ENCODE measurements at regions not wholly inside any gene's neighbourhood (a gene's known extent, or its start where the extent isn't known, plus 50 kb on each side); places are given as distances from the start of the nearest gene placed in this dataset.

DNA sequence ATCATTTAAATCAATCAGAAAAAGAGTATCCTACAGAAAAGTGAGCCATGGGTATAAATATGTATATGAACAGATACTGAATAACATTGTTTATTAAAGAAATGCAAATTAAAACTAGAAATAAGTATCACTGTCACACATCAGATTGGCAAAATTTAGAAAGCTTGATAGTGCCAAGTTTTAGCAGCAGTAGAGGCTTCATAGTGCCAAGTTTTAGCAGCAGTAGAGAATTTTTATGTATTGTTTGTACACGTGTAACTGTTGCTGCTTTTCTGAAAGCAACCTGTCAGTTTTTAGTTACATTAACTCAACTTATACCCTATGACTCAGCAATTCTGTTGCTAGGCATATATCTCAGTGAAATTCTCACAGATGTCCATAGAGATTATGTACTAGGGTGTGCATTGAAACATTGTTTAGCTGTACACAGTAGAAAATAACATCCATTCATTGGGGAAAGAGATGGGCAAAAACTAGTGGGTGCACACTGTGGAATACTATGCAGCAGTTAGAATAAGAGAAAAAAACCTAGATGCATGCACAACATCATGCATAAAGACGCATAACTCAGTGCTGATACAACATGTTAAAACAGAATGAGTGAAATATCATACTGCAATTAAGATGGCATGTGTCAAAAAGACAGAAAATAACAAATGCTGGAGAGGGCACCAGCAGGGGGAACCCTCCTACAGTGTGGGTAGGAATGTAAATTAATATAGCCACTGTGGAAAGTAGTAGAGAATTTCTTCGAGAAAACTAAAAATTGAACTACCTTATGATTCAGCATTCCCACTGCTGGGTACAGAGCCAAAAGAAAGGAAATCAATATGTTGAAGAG, 294.5 kb upstream of the NT5C1B start:
- intact Hi-C loops (cut with DNase I) = no loop called here
- no peak for DNase-seq (ENCODE audit: low spot score)

DNA sequence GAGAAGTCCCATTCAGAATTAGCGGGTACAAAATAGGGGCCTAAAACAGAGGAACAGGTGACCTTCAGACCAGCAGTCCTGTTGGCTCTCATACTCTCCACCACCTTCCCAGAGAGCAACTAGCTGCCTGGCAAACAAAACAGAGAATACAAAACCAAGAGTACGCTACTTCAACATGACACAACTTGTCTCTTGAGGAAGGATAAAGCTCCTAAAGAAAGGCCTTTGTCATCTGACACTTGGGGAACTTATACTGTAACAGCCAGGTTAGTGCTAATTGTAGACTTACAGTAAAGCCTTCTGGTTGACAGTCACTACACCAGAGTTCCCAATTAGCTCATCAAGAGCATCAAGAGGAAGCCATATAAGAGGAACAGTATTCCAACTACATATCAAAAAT, 282.1 kb upstream of the NT5C1B start:
- DNase-seq (ENCODE audit: low spot score) = no peak
- intact Hi-C loops (cut with DNase I) = no loop called here

DNA sequence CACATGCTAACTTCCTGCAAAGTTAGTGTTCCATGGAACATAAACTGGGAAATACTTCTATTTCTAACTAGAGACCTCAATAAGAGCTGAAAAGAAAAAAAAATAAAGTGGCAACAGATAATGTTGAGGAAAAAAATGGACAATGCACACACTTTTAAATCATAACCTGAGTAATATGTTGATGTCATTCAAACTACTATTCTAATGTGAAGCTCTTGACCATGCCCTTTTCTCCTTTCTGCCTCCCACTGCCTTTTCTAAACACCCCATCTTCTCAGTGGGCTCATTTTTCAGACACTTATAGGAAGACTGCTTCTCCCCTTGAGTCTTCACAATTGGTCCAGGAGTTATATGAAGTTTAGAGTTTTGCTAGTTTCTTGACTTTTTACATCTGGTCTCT, 280.9 kb upstream of the NT5C1B start:
- intact Hi-C loops (cut with DNase I) = no loop called here
- DNase-seq (ENCODE audit: low spot score) = no peak

DNA sequence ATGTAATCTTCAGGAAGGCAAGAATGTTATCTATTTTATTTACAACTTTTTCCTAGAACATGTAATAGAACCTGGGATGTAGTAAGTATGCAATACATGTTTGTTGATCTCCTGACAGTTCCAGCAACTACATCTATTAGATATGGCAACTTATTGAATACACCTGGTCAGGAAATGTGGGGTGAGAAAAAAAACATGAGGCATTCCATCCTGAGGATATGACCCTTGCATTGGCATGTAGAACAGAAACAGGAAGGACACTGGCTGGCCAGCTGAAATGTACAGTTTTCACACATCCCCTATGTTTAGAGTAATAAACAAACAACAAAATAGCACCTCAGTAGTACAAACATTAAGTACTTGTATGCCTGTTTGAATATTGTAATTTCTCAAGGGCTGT, 272.6 kb upstream of the NT5C1B start:
- no peak for DNase-seq (ENCODE audit: low spot score)
- intact Hi-C loops (cut with DNase I) = no loop called here

DNA sequence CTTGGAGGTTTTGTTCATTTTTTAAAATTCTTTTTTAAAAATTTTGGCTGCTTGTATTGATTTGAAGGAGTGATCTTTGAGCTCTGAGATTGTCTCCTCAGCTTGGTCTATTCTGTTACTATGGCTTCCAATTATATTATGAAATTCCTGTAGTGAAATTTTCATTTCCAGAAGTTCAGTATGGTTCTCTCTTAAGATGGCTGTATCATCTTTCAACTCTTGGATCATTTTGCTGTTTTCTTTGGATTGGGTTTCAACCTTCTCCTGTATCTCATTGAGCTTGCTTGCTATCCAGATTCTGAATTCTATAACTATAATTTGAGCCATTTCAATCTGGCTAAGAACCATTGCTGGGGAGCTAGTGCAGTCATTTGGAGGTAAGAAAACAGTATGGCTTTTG, 270.8 kb upstream of the NT5C1B start:
- no peak for DNase-seq (ENCODE audit: low spot score)
- intact Hi-C loops (cut with DNase I) = no loop called here

DNA sequence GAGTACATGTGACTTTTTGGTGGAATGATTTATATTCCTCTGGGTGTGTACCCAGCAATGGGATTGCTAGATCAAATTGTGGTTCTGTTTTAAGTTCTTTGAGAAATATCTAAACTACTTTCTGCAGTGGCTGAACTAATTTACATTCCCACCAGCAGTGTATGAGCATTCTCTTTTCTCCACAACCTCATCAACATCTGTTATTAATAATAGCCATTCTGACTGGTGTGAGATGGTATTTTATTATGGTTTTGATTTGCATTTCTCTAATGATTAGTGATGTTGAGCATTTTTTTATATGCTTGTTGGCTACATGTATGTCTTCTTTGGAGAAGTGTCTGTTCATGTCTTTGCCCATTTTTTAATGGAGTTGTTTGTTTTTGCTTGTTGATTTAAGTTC, 267.4 kb upstream of the NT5C1B start:
- DNase-seq (ENCODE audit: low spot score) = no peak
- intact Hi-C loops (cut with DNase I) = no loop called here

DNA sequence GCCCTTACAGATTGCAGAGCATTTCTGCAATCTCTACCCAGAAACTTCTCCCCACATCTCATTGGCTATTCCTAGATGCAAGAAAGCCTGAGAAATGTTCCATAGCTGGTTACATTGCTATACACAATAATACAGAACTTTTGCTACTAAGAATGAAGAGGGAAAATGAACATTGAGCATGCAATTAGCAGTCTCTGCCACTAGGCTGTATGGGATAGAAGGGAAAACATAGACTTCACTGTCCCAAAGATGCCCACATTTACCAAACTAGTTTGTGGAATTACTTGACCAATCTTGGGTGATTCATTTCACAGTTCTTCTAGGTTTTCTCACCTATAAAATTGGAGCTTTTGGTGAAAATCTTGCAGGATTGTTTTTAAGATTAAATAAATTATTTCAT, 265.7 kb upstream of the NT5C1B start:
- intact Hi-C loops (cut with DNase I) = no loop called here
- DNase-seq (ENCODE audit: low spot score) = no peak

DNA sequence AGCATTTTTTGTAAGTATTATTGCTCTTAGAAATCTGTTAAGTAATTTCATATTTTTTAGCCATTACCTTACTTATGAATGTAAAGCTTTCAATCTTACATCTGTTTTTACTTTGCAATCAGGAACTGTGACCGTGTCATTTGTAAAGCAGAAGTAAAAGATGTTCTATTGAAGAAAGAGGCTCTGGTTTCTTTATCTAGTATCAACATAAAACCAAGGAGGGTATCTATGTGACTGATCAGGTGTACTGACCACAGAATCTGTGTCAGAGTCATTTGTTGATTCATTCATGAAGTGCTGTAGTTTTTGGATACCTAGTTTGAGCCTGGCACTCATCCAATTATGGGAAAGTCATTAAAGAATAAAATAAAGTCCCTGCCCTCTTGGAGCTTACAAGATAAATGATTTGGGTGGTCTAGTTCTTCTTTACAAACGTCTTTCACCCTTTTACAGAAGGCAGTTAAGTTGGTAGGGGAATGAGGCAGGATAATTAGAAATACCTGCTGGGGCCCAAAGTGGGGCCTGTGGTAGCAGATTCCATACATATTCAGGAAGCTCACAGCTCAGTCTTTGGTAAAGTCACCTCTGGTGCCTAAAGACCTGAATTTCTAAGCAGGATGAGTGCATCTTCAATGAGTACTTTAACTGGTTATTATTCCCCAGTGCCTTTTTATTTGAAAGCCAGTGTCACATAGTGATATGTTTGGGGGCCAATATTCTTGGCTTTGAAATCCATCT, 260.6 kb upstream of the NT5C1B start:
- no peak for DNase-seq (ENCODE audit: low spot score)
- intact Hi-C loops (cut with DNase I) = no loop called here

DNA sequence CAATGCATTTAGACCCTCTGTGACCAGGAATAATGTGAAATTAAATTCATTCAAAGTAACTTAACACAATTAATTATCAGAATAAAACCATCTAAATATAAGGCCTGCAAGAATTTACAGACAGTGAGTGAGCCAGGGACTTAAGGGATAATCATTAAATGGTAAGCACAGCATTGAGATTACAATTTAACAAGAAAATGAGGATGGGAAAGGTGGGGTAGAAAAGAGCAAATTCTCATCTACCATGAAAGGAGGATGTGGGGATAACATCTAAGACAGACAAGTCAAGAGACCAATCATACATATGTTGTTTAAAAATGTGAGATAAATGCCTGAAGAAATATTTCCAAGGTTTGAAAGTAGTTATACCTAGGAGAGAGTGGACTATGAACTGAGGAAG, 259.3 kb upstream of the NT5C1B start:
- DNase-seq (ENCODE audit: low spot score) = no peak
- intact Hi-C loops (cut with DNase I) = no loop called here

DNA sequence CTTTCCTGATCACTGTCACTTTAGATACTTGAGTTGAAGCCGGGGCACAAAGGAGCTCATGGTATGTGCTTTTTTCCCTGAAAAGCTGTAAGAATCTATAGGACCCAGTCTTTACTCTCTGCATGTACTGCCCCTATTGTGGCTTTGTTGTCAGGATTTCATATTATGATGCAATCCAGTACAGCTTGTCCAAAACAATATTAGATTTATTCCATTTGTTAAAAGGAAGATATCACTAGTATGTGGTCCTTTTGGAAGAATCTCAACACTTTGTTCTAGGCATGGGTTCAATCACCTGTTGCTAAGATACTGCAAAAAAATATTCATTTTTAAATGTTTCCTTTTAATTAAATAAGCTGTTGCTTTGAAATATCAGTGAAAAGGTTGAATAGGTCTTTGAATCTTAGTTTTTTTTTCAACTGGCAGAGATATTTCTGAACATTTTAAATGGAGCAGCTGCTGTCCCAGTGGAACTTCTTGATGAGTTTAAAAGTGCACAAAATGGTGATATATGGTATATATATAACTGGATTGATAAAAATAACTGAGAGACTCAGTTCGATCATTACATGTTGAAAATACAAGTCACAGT, 256.6 kb upstream of the NT5C1B start:
- intact Hi-C loops (cut with DNase I) = no loop called here
- DNase-seq (ENCODE audit: low spot score) = no peak

DNA sequence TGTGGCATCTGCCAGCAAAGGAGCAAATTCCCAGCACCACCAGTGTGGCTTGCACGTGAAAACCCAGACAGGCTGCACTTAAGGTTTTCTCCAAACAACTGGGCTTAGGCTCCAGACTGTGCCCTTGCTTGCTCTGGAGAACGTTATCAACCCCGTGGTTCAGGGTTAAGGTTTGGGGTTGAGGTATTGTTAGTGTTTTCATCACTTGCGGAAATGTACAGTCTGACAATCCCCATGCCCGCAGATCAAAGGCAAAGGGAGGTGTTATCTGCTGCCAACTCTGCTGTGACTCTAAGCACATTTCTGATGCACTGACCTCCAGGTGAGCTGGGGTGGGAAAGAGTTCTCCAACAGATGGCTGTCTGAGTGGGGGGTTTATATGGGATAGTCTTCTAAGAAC, 253.5 kb upstream of the NT5C1B start:
- intact Hi-C loops (cut with DNase I) = no loop called here

DNA sequence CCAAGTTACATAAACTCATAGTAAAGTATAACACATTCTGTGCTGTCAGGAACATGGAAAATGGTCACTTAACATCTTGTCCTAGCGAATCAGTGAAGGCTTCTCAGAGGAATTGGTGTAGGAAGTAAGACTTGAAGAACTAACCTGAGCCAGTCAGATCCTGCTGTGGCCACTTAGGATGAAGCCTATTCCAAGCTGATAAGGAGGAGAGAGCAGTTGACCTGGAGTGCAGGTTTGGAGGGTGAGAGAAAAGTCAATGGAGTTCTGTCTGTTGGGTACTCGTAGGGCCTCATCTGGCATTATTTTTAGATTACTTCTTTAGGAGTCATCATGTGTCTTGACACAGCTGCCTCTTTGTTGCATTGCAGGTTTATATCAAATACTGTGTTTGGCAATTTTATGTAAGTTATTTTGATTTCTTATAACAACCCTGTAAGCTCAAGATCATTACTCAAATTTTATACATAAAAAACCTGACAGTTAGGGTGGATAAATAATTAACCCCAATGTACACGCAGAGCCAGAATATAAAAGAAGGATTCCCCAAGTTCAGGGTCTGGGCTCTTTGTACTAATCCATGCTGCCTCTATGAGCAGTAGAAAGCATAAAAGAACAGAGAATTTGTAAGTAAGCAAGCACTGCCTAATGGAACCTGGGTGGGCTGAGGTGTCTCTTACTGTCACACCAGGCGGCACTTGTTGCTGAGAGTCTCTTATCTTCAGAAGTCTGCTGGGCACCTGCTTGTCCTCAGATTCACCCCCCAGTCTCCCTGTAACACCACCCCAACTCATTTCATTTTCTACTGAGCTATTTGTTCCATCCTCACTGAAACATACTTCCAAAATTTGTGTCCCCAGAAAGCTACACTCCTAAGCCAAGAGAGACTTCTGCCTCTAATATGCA, 252.1 kb upstream of the NT5C1B start:
- no peak for DNase-seq (ENCODE audit: low spot score)
- intact Hi-C loops (cut with DNase I) = no loop called here

More for the DNA sequence above, 253.5 kb upstream of the NT5C1B start:
- no peak for DNase-seq (ENCODE audit: low spot score)

DNA sequence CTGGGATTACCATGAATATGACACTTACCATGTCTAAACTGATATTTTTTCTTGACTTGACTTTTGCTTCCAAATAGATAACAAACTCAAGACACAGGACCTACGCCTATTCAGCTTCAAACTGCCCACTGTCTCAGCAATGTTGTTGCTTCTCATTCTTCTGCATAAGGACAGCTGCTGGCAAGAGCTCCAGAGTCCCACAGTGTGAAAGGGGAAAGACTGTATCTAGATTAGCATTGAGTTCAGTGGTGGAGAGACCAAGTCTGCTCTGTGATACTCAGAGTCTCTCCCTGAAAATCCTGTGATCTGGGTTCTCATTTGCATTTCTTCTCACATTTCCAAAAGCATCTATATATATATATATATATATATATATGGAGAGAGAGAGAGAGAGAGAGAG, 247.9 kb upstream of the NT5C1B start:
- intact Hi-C loops (cut with DNase I) = no loop called here
- no peak for DNase-seq (ENCODE audit: low spot score)

DNA sequence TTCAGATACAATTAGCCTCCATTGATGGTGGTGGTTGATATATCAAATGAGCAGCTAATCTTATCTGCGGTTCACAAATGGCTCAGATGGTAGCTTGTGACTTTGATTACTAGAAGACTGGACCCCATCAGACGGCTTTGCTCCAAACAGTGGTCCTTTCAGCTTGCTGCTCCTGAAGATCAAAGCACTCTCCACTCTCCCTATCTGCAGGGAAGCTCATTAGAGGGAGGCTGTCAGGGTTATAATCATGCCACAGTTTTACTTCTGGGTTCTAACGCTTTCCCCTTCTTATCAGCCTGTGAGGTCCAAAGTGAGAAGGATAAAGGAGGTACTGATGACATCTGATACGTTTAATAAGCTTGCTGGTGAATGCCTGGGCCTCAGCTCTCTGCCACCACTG, 247.1 kb upstream of the NT5C1B start:
- DNase-seq (ENCODE audit: low spot score) = no peak
- intact Hi-C loops (cut with DNase I) = no loop called here

DNA sequence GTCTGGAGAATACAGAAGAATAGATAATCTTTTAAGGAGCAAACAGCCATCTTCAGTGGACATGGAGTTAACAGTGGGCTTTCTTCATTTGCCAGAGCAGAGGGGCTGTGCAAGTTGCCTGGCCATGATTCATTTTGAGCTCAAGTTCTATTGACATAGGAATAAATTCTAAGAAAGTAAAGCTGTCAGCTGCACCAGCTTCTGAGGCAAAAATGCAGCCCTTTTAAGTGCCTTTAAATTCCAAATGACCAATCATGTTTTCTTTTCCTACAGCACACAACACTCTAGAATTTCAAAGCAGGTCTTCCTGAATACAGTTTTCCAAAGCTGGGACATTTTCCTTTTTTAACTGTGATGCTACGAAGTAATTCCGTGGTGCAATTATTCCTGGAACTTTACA, 246.4 kb upstream of the NT5C1B start:
- intact Hi-C loops (cut with DNase I) = no loop called here
- no peak for DNase-seq (ENCODE audit: low spot score)

DNA sequence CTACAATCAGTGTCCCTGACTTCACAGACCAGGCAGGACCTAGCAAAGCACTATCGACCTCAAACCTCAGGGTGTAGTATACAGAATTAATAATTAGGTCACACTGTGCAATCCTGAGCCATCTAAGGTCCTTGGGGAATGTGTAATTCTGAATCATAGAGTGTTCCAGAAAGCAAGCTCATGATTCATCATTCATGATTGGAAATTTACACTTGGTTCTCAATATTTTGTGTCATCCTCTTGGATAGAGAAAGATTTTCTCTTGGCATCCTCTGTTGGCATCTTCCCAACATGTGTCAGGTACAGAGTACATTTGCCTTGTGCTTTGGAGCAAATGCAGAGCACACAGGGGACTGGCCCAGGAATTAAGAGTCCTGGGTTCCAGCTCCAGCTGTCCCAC, 245.0 kb upstream of the NT5C1B start:
- intact Hi-C loops (cut with DNase I) = no loop called here
- no peak for DNase-seq (ENCODE audit: low spot score)

DNA sequence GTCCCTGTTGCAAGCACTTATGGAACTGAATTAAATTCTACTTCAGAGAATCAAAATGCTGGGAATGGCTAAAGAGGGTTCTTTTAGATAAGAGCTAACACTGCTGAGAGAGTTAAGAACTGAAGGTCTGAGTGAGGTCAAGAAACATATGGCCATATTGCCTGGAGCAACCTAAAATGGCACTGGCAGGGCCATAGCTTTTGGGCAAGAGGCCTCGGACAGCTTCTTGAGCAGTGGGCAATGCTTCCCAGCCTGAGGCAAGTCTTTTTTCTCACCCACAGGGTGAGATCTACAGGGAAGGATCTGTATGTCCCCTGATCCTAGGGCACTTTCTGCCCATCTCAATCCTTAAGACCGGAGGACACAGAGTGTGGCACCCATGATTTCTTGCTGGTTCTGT, 244.6 kb upstream of the NT5C1B start:
- DNase-seq (ENCODE audit: low spot score) = no peak
- intact Hi-C loops (cut with DNase I) = no loop called here

DNA sequence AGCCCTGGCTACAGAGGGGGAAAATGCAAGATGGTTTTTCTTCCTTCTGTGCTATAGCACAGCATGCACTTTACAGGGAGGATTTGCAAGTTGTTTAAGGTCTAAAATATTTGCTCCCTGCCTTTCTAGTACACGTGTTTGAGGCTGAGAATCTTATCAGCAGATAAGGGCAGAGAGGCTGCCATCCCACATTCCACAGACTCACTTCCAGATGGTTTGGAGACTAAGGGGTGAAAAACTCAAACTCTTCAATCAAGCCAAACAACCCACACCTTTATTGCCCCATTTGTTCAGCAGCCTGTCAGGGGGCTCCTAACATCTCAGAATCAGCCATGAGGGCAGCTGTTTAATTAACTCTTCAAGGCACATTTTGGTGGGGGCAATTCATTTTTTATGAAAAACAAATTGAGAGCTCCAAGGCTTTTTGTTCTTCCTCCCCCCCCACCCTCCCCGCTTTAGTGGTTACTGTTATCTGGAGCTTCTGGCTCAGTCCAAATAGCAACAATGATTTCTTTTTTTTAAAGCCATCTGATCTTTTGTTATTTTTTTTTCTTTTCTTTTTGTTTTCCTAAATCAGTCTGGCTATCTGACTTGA, 242.6 kb upstream of the NT5C1B start:
- no peak for DNase-seq (ENCODE audit: low spot score)
- intact Hi-C loops (cut with DNase I) = no loop called here

DNA sequence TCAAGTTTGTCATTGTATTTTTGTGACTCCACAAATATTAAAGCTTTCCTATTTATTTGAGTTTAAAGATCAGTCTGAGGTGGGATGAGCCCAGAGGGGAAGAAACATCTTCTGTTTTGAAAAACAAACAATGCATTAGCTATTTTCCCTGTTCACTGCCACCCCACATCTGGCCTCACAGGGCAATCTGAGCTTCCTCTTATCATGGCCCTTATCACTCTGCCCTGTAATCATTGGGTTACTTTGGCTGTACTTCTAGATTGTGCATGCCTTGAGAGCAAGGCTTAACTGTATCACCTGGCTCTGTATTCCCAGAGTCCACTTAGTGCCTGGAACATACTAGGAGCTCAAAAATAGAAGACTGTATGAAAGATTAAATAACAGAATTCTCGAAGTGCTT, 241.6 kb upstream of the NT5C1B start:
- no peak for DNase-seq (ENCODE audit: low spot score)
- intact Hi-C loops (cut with DNase I) = no loop called here

DNA sequence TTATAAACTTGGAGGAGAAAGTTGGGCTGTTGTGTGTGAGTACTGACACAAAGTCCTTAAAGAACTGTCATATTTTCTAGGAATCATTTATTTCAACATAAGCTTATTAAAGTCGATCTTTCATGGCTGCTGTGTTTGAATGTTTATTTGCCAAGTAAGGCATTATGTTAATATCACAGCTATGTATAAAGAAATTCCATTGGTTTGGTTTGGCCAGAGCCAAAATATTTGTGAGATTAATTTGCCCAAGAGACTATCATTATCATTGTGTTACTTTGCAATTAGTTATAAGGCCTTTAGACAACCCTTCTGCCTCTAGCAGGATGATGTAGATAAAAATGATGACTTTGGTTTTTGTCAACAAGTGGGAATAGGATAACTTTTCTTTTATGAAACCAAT, 240.6 kb upstream of the NT5C1B start:
- no peak for DNase-seq (ENCODE audit: low spot score)
- intact Hi-C loops (cut with DNase I) = no loop called here
